Suprapubic skin (tissue), 4 donors: ENCODE measurements at regions not wholly inside any gene's neighbourhood (a gene's known extent, or its start where the extent isn't known, plus 50 kb on each side); places are given as distances from the start of the nearest gene placed in this dataset.

Source experiments
- DNase-seq, 2 donors: peaks; one replicate each; pipeline ENCODE4 v3.0.0-alpha.2; 2019; ENCODE audit warnings: low spot score in 2 of 2
- H3K27ac ChIP-seq: fragments of 200-600 bp; sonication (generic); one replicate; pipeline ENCODE4 v1.5.1; 2019
- H3K27me3 ChIP-seq: fragments of 200-600 bp; sonication (generic); one replicate; pipeline ENCODE4 v1.5.1; 2019
- H3K36me3 ChIP-seq: fragments of 200-600 bp; sonication (generic); one replicate; pipeline ENCODE4 v1.5.1; 2019
- H3K4me1 ChIP-seq: fragments of 200-600 bp; sonication (generic); one replicate; pipeline ENCODE4 v1.5.1; 2019
- H3K4me3 ChIP-seq: fragments of 200-600 bp; sonication (generic); one replicate; pipeline ENCODE4 v1.5.1; 2019; ENCODE audit warnings: mild to moderate bottlenecking
- H3K9me3 ChIP-seq: fragments of 200-600 bp; sonication (generic); one replicate; pipeline ENCODE4 v1.5.1; 2019
- CTCF ChIP-seq, 2 donors: fragments of 200-600 bp in 1 of 2; fragments of 450-650 bp in 1 of 2; sonication (generic) in 1 of 2; IDR thresholded peaks; one replicate each; pipeline ENCODE4 v1.5.1; 2016 to 2019; ENCODE audit warnings: antibody characterized with exemption in 2 of 2, mild to moderate bottlenecking in 1 of 2, moderate library complexity in 1 of 2
- EP300 ChIP-seq: sonication (generic); formaldehyde crosslinking; IDR thresholded peaks from one replicate; pipeline ENCODE4 v1.6.1; 2017; ENCODE audit warnings: antibody characterized with exemption
- POLR2A ChIP-seq, 2 donors: fragments of 450-650 bp; IDR thresholded peaks; one replicate each; pipeline ENCODE4 v1.6.1; 2017; ENCODE audit warnings: antibody characterized with exemption in 2 of 2, mild to moderate bottlenecking in 2 of 2, moderate library complexity in 2 of 2
- POLR2AphosphoS5 ChIP-seq, 3 donors: sonication (generic); formaldehyde crosslinking; IDR thresholded peaks; one replicate each; pipeline ENCODE4 v1.6.1; 2017; ENCODE audit warnings: antibody characterized with exemption in 3 of 3
- WGBS: methylation state at CpG from one replicate; pipeline ENCODE4 v1.1.5; 2018; 5-methylcytosine and 5-hydroxymethylcytosine counted together

- 33% methylated on average over 1 of the region's 1 CpG for WGBS
- Histone ChIP-seq H3K4me1 (peaks cover 25% of the 10 kb centered on the region), H3K36me3 (no peaks in the 10 kb centered on the region), H3K27me3 (no peaks in the 10 kb centered on the region), H3K27ac (no peak overlapping the region), H3K4me3 (no peak overlapping the region), H3K9me3 (no peaks in the 10 kb centered on the region)
- TF ChIP-seq POLR2AphosphoS5 (IDR thresholded peaks at IDR 0.05) (no peak), CTCF (IDR thresholded peaks at IDR 0.05) (no peak), EP300 (no peak), POLR2A (IDR thresholded peaks at IDR 0.05) (no peak)
- no peak for DNase-seq
Observed at GRCh38 chr10:121288011-121288410, 310.2 kb downstream of the FGFR2 start.

GRCh38 chr10:121288864-121289661 is 309.2 kb downstream of the FGFR2 start:
- no peaks in the 10 kb centered on the region for H3K9me3 ChIP-seq
- no peak overlapping the region for H3K27ac ChIP-seq
- no peak for TF ChIP-seq EP300
- no peak for TF ChIP-seq CTCF (IDR thresholded peaks at IDR 0.05)
- TF ChIP-seq POLR2AphosphoS5 (IDR thresholded peaks at IDR 0.05): no peak
- TF ChIP-seq POLR2A (IDR thresholded peaks at IDR 0.05): no peak
- DNase-seq: no peak
- no peaks in the 10 kb centered on the region for H3K36me3 ChIP-seq
- H3K27me3 ChIP-seq: no peaks in the 10 kb centered on the region
- peaks cover 25% of the 10 kb centered on the region for H3K4me1 ChIP-seq
- 73% methylated on average over 6 of the region's 6 CpGs for WGBS
- H3K4me3 ChIP-seq: no peak overlapping the region

- WGBS: 94% methylated on average over 4 of the region's 4 CpGs
- Histone ChIP-seq H3K27me3 (peaks cover 6% of the 10 kb centered on the region), H3K36me3 (no peaks in the 10 kb centered on the region), H3K4me3 (no peak overlapping the region), H3K9me3 (no peaks in the 10 kb centered on the region), H3K27ac (no peak overlapping the region), H3K4me1 (peaks cover 18% of the 10 kb centered on the region)
- TF ChIP-seq POLR2A (IDR thresholded peaks at IDR 0.05) (no peak), POLR2AphosphoS5 (IDR thresholded peaks at IDR 0.05) (no peak), EP300 (no peak), CTCF (IDR thresholded peaks at IDR 0.05) (no peak)
- no peak for DNase-seq
Observed at GRCh38 chr10:121289800-121290199, 308.4 kb downstream of the FGFR2 start.

GRCh38 chr10:121290674-121291073 is 307.6 kb downstream of the FGFR2 start:
- no peaks in the 10 kb centered on the region for H3K9me3 ChIP-seq
- H3K4me3 ChIP-seq: no peak overlapping the region
- TF ChIP-seq POLR2AphosphoS5 (IDR thresholded peaks at IDR 0.05) (no peak), POLR2A (IDR thresholded peaks at IDR 0.05) (no peak), CTCF (IDR thresholded peaks at IDR 0.05) (no peak), EP300 (no peak)
- H3K36me3 ChIP-seq: no peaks in the 10 kb centered on the region
- no peak overlapping the region for H3K27ac ChIP-seq
- no peak for DNase-seq
- WGBS: 95% methylated on average over 4 of the region's 4 CpGs
- H3K27me3 ChIP-seq: peaks cover 6% of the 10 kb centered on the region
- peaks cover 9% of the 10 kb centered on the region for H3K4me1 ChIP-seq

- Histone ChIP-seq H3K9me3 (no peaks in the 10 kb centered on the region), H3K27ac (no peak overlapping the region), H3K27me3 (peaks cover 6% of the 10 kb centered on the region), H3K4me1 (peaks cover 8% of the 10 kb centered on the region), H3K4me3 (no peak overlapping the region), H3K36me3 (no peaks in the 10 kb centered on the region)
- TF ChIP-seq POLR2A (IDR thresholded peaks at IDR 0.05): no peak
- TF ChIP-seq POLR2AphosphoS5 (IDR thresholded peaks at IDR 0.05): no peak
- TF ChIP-seq EP300: no peak
- TF ChIP-seq CTCF (IDR thresholded peaks at IDR 0.05): no peak
- WGBS: 84% methylated on average over 7 of the region's 7 CpGs
- no peak for DNase-seq
Observed at GRCh38 chr10:121291376-121291775, 306.9 kb downstream of the FGFR2 start.
